Activated CD8-positive, alpha-beta T cell treated with anti-CD3 and anti-CD28 coated beads for 36 hours (primary cell): ENCODE measurements at regions not wholly inside any gene's neighbourhood (a gene's known extent, or its start where the extent isn't known, plus 50 kb on each side); places are given as distances from the start of the nearest gene placed in this dataset.
A peak's percentile ranks its signal among the peaks of the same experiment; 100 is the strongest.

Experiments used
- ATAC-seq: fragments of 200-7000 bp; cut with Tn5 transposase; one replicate; pipeline ENCODE4 v1.10.0; 2021; ENCODE audit warnings: mild to moderate bottlenecking, moderate library complexity
- CTCF ChIA-PET: fragments of 350-600 bp; sonication (Branson Sonifier 250); formaldehyde crosslinking; loops from one replicate; lab custom pipeline; 2021; ENCODE audit warnings: antibody characterized with exemption; lab: Charles Lee
- POLR2A ChIA-PET: fragments of 350-600 bp; sonication (Branson Sonifier 250); formaldehyde crosslinking; loops from one replicate; lab custom pipeline; 2021; ENCODE audit warnings: antibody characterized with exemption; lab: Charles Lee
- DNase-seq: peaks from one replicate; pipeline ENCODE4 v3.0.0-alpha.2; 2020
- H3K27ac Mint-ChIP-seq: one replicate; pipeline ENCODE4 v1.8.0; 2021; ENCODE audit warnings: mild to moderate bottlenecking, mixed read lengths
- H3K27me3 Mint-ChIP-seq: one replicate; pipeline ENCODE4 v1.8.0; 2021; ENCODE audit warnings: mixed read lengths
- H3K36me3 Mint-ChIP-seq: one replicate; pipeline ENCODE4 v1.8.0; 2021; ENCODE audit warnings: low read depth, mixed read lengths
- H3K4me1 Mint-ChIP-seq: one replicate; pipeline ENCODE4 v1.8.0; 2021; ENCODE audit warnings: low read depth, mixed read lengths
- H3K4me3 Mint-ChIP-seq: one replicate; pipeline ENCODE4 v1.8.0; 2021; ENCODE audit warnings: mild to moderate bottlenecking, moderate library complexity, mixed read lengths
- H3K9me3 Mint-ChIP-seq: one replicate; pipeline ENCODE4 v1.8.0; 2021; ENCODE audit warnings: mixed read lengths
- CTCF ChIP-seq: fragments of 200-600 bp; IDR thresholded peaks from one replicate; pipeline ENCODE4 v1.8.0; 2022; ENCODE audit warnings: antibody characterized with exemption, mild to moderate bottlenecking
- intact Hi-C: fragments of 100-400 bp; cut with micrococcal nuclease; formaldehyde crosslinking; loops from one replicate; pipeline ENCODE4 v1.10.0; 2022

GRCh38 chr4:79578606-79579005 lies 170.6 kb upstream of the GK2 start:
- POLR2A ChIA-PET = no interaction called here
- Mint-ChIP-seq H3K4me1 (no peaks in the 10 kb centered on the region), H3K27ac (no peak overlapping the region), H3K4me3 (no peak overlapping the region), H3K27me3 (peaks cover 2% of the 10 kb centered on the region), H3K9me3 (no peaks in the 10 kb centered on the region), H3K36me3 (no peaks in the 10 kb centered on the region)
- CTCF ChIA-PET = no interaction called here
- intact Hi-C loops = loop anchor here (5.0 kb wide), 1 partner anchor 626 kb away; no protein-coding TSS in a partner anchor
- ATAC-seq (no peak), DNase-seq (no peak)
- no peak for TF ChIP-seq CTCF

- peaks cover 2% of the 10 kb centered on the region for H3K27me3 Mint-ChIP-seq
- H3K27ac Mint-ChIP-seq = no peak overlapping the region
- TF ChIP-seq CTCF = peak; percentile 37
- intact Hi-C loops = loop anchor here (5.0 kb wide), 1 partner anchor 624 kb away; no protein-coding TSS in a partner anchor
- H3K9me3 Mint-ChIP-seq = no peaks in the 10 kb centered on the region
- ATAC-seq = peak; percentile 56
- no peaks in the 10 kb centered on the region for H3K36me3 Mint-ChIP-seq
- POLR2A ChIA-PET = no interaction called here
- peak; percentile 20 for DNase-seq
- H3K4me1 Mint-ChIP-seq = no peaks in the 10 kb centered on the region
- CTCF ChIA-PET = no interaction called here
- no peak overlapping the region for H3K4me3 Mint-ChIP-seq
These were observed 168.4 kb upstream of the GK2 start for GRCh38 chr4:79576429-79576753.

GRCh38 chr4:79575709-79576428 lies 167.8 kb upstream of the GK2 start:
- Mint-ChIP-seq H3K36me3 (no peaks in the 10 kb centered on the region), H3K4me3 (no peak overlapping the region), H3K27ac (no peak overlapping the region), H3K9me3 (no peaks in the 10 kb centered on the region), H3K4me1 (no peaks in the 10 kb centered on the region), H3K27me3 (peaks cover 2% of the 10 kb centered on the region)
- intact Hi-C loops = loop anchor here (5.0 kb wide), 1 partner anchor 624 kb away; no protein-coding TSS in a partner anchor
- ChIA-PET POLR2A (no interaction called here), CTCF (interaction anchor here (2.5 kb wide), 1 partner anchor 623 kb away, joined by 7 read pairs; no protein-coding TSS in a partner anchor)
- DNase-seq (no peak), ATAC-seq (no peak)
- TF ChIP-seq CTCF = no peak

DNA sequence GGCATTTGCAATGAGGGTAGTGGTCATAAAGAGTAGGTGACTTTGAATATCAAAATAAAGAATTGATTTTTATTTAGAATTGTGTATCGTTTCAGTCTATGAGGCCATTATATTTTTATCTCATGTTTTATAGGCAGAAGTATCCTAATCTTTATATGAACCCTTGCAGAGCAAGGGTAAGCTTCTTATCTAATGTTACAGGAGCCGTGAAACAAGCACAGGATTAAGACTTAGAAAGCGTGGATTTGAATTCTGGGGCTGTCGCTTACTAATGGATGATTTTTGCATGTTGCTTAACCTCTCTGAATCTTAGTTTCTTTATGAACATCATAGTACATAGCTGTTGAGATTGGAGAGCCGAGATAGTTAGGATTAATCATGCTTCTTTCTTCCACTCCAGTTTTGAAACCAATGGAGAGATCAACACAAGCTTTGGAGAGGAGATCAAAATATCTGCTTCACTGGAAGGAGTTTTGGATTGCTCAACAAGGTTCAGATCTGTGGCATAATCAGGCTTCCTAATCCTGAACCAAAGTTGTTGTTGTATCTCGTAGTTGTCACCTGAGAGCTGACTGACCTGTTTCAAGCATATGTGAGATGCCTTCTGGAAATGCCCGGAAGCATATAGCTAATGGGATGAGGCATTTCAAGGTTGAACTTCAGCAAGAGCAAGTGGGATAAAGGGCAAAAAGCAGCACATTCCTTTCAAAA lies 166.9 kb upstream of the GK2 start:
- ATAC-seq = no peak
- Mint-ChIP-seq H3K27me3 (peaks cover 2% of the 10 kb centered on the region), H3K4me3 (no peak overlapping the region), H3K36me3 (no peaks in the 10 kb centered on the region), H3K4me1 (no peaks in the 10 kb centered on the region), H3K27ac (no peak overlapping the region), H3K9me3 (no peaks in the 10 kb centered on the region)
- DNase-seq = no peak
- TF ChIP-seq CTCF = no peak
- intact Hi-C loops = loop anchor here (5.0 kb wide), 1 partner anchor 623 kb away; no protein-coding TSS in a partner anchor
- CTCF ChIA-PET = interaction anchor here (2.5 kb wide), 1 partner anchor 622 kb away, joined by 7 read pairs; no protein-coding TSS in a partner anchor
- POLR2A ChIA-PET = no interaction called here

GRCh38 chr4:79563219-79563618 lies 155.2 kb upstream of the GK2 start:
- ChIA-PET POLR2A (no interaction called here), CTCF (no interaction called here)
- no peak overlapping the region for H3K4me3 Mint-ChIP-seq
- TF ChIP-seq CTCF = no peak
- no peaks in the 10 kb centered on the region for H3K36me3 Mint-ChIP-seq
- no peaks in the 10 kb centered on the region for H3K4me1 Mint-ChIP-seq
- H3K27ac Mint-ChIP-seq = no peak overlapping the region
- ATAC-seq (no peak), DNase-seq (no peak)
- no peaks in the 10 kb centered on the region for H3K27me3 Mint-ChIP-seq
- H3K9me3 Mint-ChIP-seq = no peaks in the 10 kb centered on the region
- intact Hi-C loops = no loop called here
